Naive thymus-derived CD8-positive, alpha-beta T cell (primary cell): ENCODE measurements at regions not wholly inside any gene's neighbourhood (a gene's known extent, or its start where the extent isn't known, plus 50 kb on each side); places are given as distances from the start of the nearest gene placed in this dataset.
"Not testable (repeated sequence)": the region's sequence is repeated elsewhere in the genome, so short reads cannot be mapped to it uniquely, and the experiment has no call there.

Experiments used
- ATAC-seq, 2 donors: fragments of 150-1000 bp; cut with Tn5 transposase in 1 of 2; sonication (Bioruptor Pico), chemical (Tn5 transposase) in 1 of 2; 1 replicate in 1 of 2; 2 replicates in 1 of 2; pipeline ENCODE4 v1.10.0; 2021; ENCODE audit warnings: mild to moderate bottlenecking in 2 of 2, moderate library complexity in 2 of 2
- POLR2A ChIA-PET: fragments of 350-600 bp; sonication (Branson Sonifier 250); formaldehyde crosslinking; loops from one replicate; lab custom pipeline; 2021; ENCODE audit warnings: antibody characterized with exemption; lab: Charles Lee
- DNase-seq, 10 donors: peaks; one replicate each; pipeline versions ENCODE4 v3.0.0 to v3.0.0-alpha.2; 2020 to 2022
- H3K27ac Mint-ChIP-seq, 10 donors: one replicate each; pipeline ENCODE4 v1.8.0; 2020 to 2022; ENCODE audit warnings: mild to moderate bottlenecking in 10 of 10, mixed read lengths in 10 of 10, moderate library complexity in 4 of 10, inconsistent platforms in 1 of 10
- H3K27me3 Mint-ChIP-seq, 5 donors: one replicate each; pipeline ENCODE4 v1.8.0; 2021 to 2022; ENCODE audit warnings: mixed read lengths in 5 of 5
- H3K36me3 Mint-ChIP-seq, 3 donors: one replicate each; pipeline ENCODE4 v1.8.0; 2020 to 2022; ENCODE audit warnings: mixed read lengths in 3 of 3, mild to moderate bottlenecking in 2 of 3, inconsistent platforms in 1 of 3
- H3K4me1 Mint-ChIP-seq, 4 donors: one replicate each; pipeline ENCODE4 v1.8.0; 2021 to 2022; ENCODE audit warnings: mixed read lengths in 4 of 4
- H3K4me3 Mint-ChIP-seq, 10 donors: one replicate each; pipeline ENCODE4 v1.8.0; 2020 to 2022; ENCODE audit warnings: mild to moderate bottlenecking in 10 of 10, mixed read lengths in 10 of 10, moderate library complexity in 6 of 10, inconsistent platforms in 1 of 10
- H3K9me3 Mint-ChIP-seq, 9 donors: one replicate each; pipeline ENCODE4 v1.8.0; 2020 to 2022; ENCODE audit warnings: mixed read lengths in 9 of 9, mild to moderate bottlenecking in 3 of 9, inconsistent platforms in 1 of 9, moderate library complexity in 1 of 9

- no peak overlapping the region for H3K4me3 Mint-ChIP-seq
- peaks cover 0 to 32% (median 10%) of the 10 kb centered on the region in 9 donors for H3K9me3 Mint-ChIP-seq
- DNase-seq: no peak
- H3K27me3 Mint-ChIP-seq: peaks cover 0 to 5% (median 0%) of the 10 kb centered on the region in 5 donors
- no peak for ATAC-seq
- H3K36me3 Mint-ChIP-seq: peaks cover 0 to 5% (median 0%) of the 10 kb centered on the region in 3 donors
- POLR2A ChIA-PET: no interaction called here
- no peak overlapping the region for H3K27ac Mint-ChIP-seq
- no peaks in the 10 kb centered on the region for H3K4me1 Mint-ChIP-seq
These were observed 655.0 kb upstream of the DEFB115 start for GRCh38 chr20:30602424-30602823.

- H3K36me3 Mint-ChIP-seq: peaks cover 0 to 5% (median 0%) of the 10 kb centered on the region in 3 donors
- no peak overlapping the region for H3K4me3 Mint-ChIP-seq
- no peak overlapping the region for H3K27ac Mint-ChIP-seq
- peaks cover 0 to 35% (median 9%) of the 10 kb centered on the region in 9 donors for H3K9me3 Mint-ChIP-seq
- POLR2A ChIA-PET: no interaction called here
- no peak for ATAC-seq
- peaks cover 0 to 1% (median 0%) of the 10 kb centered on the region in 4 donors for H3K4me1 Mint-ChIP-seq
- DNase-seq: no peak
- H3K27me3 Mint-ChIP-seq: peaks cover 0 to 3% (median 0%) of the 10 kb centered on the region in 5 donors
These were observed 650.5 kb upstream of the DEFB115 start for GRCh38 chr20:30606990-30607389.

GRCh38 chr20:30610029-30610693 lies 647.3 kb upstream of the DEFB115 start:
- Mint-ChIP-seq H3K4me3 (no peak overlapping the region), H3K27ac (no peak overlapping the region), H3K9me3 (peaks cover 0 to 25% (median 14%) of the 10 kb centered on the region in 9 donors), H3K4me1 (peaks cover 0 to 3% (median 0%) of the 10 kb centered on the region in 4 donors), H3K27me3 (no peaks in the 10 kb centered on the region), H3K36me3 (peaks cover 0 to 5% (median 0%) of the 10 kb centered on the region in 3 donors)
- ATAC-seq (no peak), DNase-seq (no peak)
- POLR2A ChIA-PET: no interaction called here

GRCh38 chr20:30610751-30611150 lies 646.7 kb upstream of the DEFB115 start:
- H3K9me3 Mint-ChIP-seq: peaks cover 0 to 22% (median 19%) of the 10 kb centered on the region in 9 donors
- no peak overlapping the region for H3K27ac Mint-ChIP-seq
- no peak for DNase-seq
- no peak overlapping the region for H3K4me3 Mint-ChIP-seq
- no peak for ATAC-seq
- H3K4me1 Mint-ChIP-seq: peaks cover 0 to 3% (median 0%) of the 10 kb centered on the region in 4 donors
- H3K36me3 Mint-ChIP-seq: peaks cover 0 to 5% (median 0%) of the 10 kb centered on the region in 3 donors
- POLR2A ChIA-PET: no interaction called here
- H3K27me3 Mint-ChIP-seq: no peaks in the 10 kb centered on the region

GRCh38 chr20:30611239-30611984 lies 646.1 kb upstream of the DEFB115 start:
- ATAC-seq: no peak
- H3K27ac Mint-ChIP-seq: no peak overlapping the region
- H3K9me3 Mint-ChIP-seq: peaks cover 0 to 23% (median 14%) of the 10 kb centered on the region in 9 donors
- H3K27me3 Mint-ChIP-seq: no peaks in the 10 kb centered on the region
- no peak overlapping the region for H3K4me3 Mint-ChIP-seq
- peaks cover 0 to 3% (median 0%) of the 10 kb centered on the region in 4 donors for H3K4me1 Mint-ChIP-seq
- DNase-seq: no peak
- peaks cover 0 to 2% (median 0%) of the 10 kb centered on the region in 3 donors for H3K36me3 Mint-ChIP-seq
- POLR2A ChIA-PET: no interaction called here

- peaks cover 0 to 5% (median 0%) of the 10 kb centered on the region in 4 donors for H3K4me1 Mint-ChIP-seq
- no peak overlapping the region for H3K4me3 Mint-ChIP-seq
- DNase-seq (no peak), ATAC-seq (no peak)
- H3K27ac Mint-ChIP-seq: no peak overlapping the region
- peaks cover 0 to 23% (median 6%) of the 10 kb centered on the region in 9 donors for H3K9me3 Mint-ChIP-seq
- no peaks in the 10 kb centered on the region for H3K27me3 Mint-ChIP-seq
- POLR2A ChIA-PET: no interaction called here
- H3K36me3 Mint-ChIP-seq: no peaks in the 10 kb centered on the region
These were observed 645.1 kb upstream of the DEFB115 start for GRCh38 chr20:30612344-30612743.

- H3K36me3 Mint-ChIP-seq, H3K27me3 Mint-ChIP-seq, H3K27ac Mint-ChIP-seq, H3K4me3 Mint-ChIP-seq, POLR2A ChIA-PET, DNase-seq, H3K4me1 Mint-ChIP-seq, ATAC-seq: not testable (repeated sequence)
- H3K9me3 Mint-ChIP-seq: peaks cover 0 to 14% (median 5%) of the 10 kb centered on the region in 9 donors
These were observed 636.1 kb upstream of the DEFB115 start for GRCh38 chr20:30621346-30621745.

- H3K36me3 Mint-ChIP-seq, POLR2A ChIA-PET, H3K4me3 Mint-ChIP-seq, ATAC-seq, H3K4me1 Mint-ChIP-seq, H3K27ac Mint-ChIP-seq, H3K27me3 Mint-ChIP-seq, DNase-seq: not testable (repeated sequence)
- H3K9me3 Mint-ChIP-seq: peaks cover 0 to 23% (median 3%) of the 10 kb centered on the region in 9 donors
These were observed 633.2 kb upstream of the DEFB115 start for GRCh38 chr20:30624310-30624709.

GRCh38 chr20:30629376-30629775 lies 628.1 kb upstream of the DEFB115 start:
- ATAC-seq, DNase-seq, H3K36me3 Mint-ChIP-seq, H3K4me3 Mint-ChIP-seq, POLR2A ChIA-PET, H3K27ac Mint-ChIP-seq, H3K4me1 Mint-ChIP-seq, H3K27me3 Mint-ChIP-seq: not testable (repeated sequence)
- H3K9me3 Mint-ChIP-seq: peaks cover 0 to 39% (median 6%) of the 10 kb centered on the region in 9 donors

GRCh38 chr20:30630761-30631160 lies 626.7 kb upstream of the DEFB115 start:
- DNase-seq: no peak
- Mint-ChIP-seq H3K27ac (no peak overlapping the region), H3K27me3 (peaks cover 0 to 10% (median 0%) of the 10 kb centered on the region in 5 donors), H3K4me3 (no peak overlapping the region), H3K4me1 (no peaks in the 10 kb centered on the region), H3K36me3 (no peaks in the 10 kb centered on the region), H3K9me3 (peaks cover 0 to 39% (median 6%) of the 10 kb centered on the region in 9 donors)
- POLR2A ChIA-PET: no interaction called here
- ATAC-seq: no peak

- ATAC-seq, H3K27ac Mint-ChIP-seq, H3K4me1 Mint-ChIP-seq, H3K4me3 Mint-ChIP-seq, POLR2A ChIA-PET, DNase-seq, H3K36me3 Mint-ChIP-seq: not testable (repeated sequence)
- H3K9me3 Mint-ChIP-seq: peaks cover 0 to 38% (median 6%) of the 10 kb centered on the region in 9 donors
- H3K27me3 Mint-ChIP-seq: peaks cover 0 to 10% (median 0%) of the 10 kb centered on the region in 5 donors
These were observed 626.1 kb upstream of the DEFB115 start for GRCh38 chr20:30631261-30631789.

GRCh38 chr20:30632773-30633172 lies 624.7 kb upstream of the DEFB115 start:
- POLR2A ChIA-PET, H3K4me1 Mint-ChIP-seq, H3K4me3 Mint-ChIP-seq, H3K36me3 Mint-ChIP-seq, ATAC-seq, H3K27ac Mint-ChIP-seq, DNase-seq: not testable (repeated sequence)
- Mint-ChIP-seq H3K9me3 (peaks cover 0 to 37% (median 8%) of the 10 kb centered on the region in 9 donors), H3K27me3 (peaks cover 0 to 14% (median 0%) of the 10 kb centered on the region in 5 donors)

- H3K27me3 Mint-ChIP-seq, H3K27ac Mint-ChIP-seq, POLR2A ChIA-PET, ATAC-seq, H3K4me1 Mint-ChIP-seq, DNase-seq, H3K4me3 Mint-ChIP-seq, H3K36me3 Mint-ChIP-seq: not testable (repeated sequence)
- peaks cover 0 to 27% (median 8%) of the 10 kb centered on the region in 9 donors for H3K9me3 Mint-ChIP-seq
These were observed 615.9 kb upstream of the DEFB115 start for GRCh38 chr20:30641522-30641921.
